GM20000 (cell line): ENCODE measurements at regions not wholly inside any gene's neighbourhood (a gene's known extent, or its start where the extent isn't known, plus 50 kb on each side); places are given as distances from the start of the nearest gene placed in this dataset.
A peak's percentile ranks its signal among the peaks of the same experiment; 100 is the strongest.

ENCODE experiments used
- DNase-seq: peaks from one replicate; pipeline ENCODE4 v3.0.0; 2012; ENCODE audit warnings: low spot score
- TF ChIP-seq, protein P1 (sequence below): IDR thresholded peaks from 2 replicates; pipeline ENCODE4 v1.5.1; 2012; ENCODE audit warnings: mild to moderate bottlenecking, control low read depth; ENCODE audit errors: extremely low read depth, missing control alignments

GRCh38 chr1:63107066-63107465 is 215.3 kb upstream of the FOXD3 start:
- TF ChIP-seq, protein P1, sequence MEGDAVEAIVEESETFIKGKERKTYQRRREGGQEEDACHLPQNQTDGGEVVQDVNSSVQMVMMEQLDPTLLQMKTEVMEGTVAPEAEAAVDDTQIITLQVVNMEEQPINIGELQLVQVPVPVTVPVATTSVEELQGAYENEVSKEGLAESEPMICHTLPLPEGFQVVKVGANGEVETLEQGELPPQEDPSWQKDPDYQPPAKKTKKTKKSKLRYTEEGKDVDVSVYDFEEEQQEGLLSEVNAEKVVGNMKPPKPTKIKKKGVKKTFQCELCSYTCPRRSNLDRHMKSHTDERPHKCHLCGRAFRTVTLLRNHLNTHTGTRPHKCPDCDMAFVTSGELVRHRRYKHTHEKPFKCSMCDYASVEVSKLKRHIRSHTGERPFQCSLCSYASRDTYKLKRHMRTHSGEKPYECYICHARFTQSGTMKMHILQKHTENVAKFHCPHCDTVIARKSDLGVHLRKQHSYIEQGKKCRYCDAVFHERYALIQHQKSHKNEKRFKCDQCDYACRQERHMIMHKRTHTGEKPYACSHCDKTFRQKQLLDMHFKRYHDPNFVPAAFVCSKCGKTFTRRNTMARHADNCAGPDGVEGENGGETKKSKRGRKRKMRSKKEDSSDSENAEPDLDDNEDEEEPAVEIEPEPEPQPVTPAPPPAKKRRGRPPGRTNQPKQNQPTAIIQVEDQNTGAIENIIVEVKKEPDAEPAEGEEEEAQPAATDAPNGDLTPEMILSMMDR = no peak
- no peak for DNase-seq

- TF ChIP-seq, protein P1 = no peak
- DNase-seq = no peak
These were observed 214.2 kb upstream of the FOXD3 start for GRCh38 chr1:63108206-63108605.

DNA sequence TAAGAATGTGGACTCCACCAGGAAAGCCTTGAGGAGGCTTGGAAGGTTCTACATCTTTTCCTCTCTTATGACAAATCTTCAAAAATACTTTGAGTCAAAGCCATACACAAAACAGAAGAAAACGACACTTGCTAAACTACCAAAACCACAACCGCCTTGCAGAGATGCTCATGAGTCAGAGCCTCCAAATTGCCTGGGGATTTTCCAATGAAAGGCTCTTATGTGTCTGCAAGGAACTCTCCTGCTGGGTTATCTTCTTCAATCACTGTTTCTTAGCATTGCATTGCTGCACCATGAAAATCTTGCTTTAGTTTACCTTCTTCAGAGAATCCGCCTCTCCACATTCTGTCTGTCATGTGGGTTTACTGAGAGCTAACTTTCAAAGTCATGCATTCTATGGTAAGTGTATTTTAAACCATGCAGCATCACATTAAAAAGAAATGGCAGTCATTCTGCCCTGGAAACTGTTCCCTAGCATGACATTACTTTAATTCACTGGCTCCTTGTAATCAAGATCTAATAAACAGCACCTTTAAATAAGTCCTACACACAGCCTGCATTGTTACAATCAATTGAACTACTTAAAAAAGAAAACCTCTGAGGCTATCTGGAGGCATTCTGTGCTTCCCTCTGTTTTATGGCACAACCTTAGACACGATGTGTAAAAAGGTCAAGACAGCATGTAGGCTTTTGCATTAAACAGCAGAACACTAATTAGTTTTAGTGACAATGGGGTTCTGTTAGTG is 210.0 kb upstream of the FOXD3 start:
- DNase-seq = peak; percentile 14
- TF ChIP-seq, protein P1 = no peak

DNA sequence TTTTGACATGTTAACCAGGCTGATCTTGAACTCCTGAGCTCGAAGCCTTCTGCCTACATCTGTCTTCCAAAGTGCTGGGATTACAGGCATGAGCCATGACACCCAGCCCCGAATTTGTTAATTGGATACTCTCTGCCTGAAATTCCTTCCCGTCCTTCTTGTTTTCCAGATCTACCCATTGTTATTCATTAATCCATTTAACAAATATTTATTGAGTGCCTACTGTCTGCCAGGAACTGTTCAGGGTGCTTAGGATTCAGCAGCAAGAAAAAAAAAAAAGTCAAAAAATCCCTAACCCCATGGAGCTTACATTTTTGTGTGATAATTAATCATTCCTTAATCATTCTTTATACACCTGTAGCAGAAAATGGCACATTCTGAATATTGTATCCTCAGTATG is 206.8 kb upstream of the FOXD3 start:
- DNase-seq = no peak
- TF ChIP-seq, protein P1 = no peak

DNA sequence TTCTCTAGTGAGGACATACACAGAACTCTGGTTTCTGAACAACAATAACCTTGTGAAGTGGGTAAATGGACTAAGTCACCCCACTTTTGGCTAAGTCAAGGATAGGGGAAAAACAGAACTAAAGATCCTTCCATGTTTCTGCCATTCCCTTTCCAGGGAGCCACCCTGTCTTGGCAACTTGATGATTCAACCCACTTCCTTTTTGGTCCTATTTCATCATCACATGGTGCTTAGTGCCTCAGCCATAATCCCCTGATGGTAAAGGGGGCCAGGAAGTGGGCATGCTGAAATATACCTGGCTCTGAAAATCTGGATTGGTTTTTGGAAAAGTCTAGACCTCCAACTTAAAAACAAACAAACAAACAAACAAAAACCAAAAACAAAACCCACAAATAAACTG is 206.4 kb upstream of the FOXD3 start:
- TF ChIP-seq, protein P1 = no peak

DNA sequence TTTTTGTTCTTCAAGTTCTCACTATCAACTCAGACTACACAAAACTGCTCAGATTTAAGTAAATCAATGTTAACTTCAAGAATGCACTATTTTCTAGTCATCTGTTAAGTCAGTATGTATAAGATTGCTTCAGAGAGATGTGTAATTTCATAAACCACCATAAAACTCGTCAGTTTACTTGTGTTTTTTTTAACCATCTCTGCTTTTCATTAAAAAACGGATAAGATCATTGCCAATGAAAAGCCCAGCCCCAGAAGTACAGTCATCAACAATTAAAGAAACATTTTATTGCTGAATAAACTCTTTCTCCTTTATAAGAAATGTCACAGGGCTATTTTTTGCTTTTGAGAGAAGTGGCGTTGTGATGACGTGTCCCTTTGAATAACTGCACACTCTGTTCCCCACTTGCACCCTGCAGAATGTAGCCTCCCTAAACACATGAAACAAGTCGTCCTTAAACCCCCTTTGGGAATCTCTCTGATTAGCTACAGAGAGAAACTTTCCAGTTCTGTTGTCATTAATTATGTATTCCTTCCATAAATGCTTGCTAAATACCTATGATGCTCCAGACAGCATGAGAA is 202.7 kb upstream of the FOXD3 start:
- DNase-seq = no peak
- TF ChIP-seq, protein P1 = no peak

More for the DNA sequence above, 206.4 kb upstream of the FOXD3 start:
- no peak for DNase-seq

- DNase-seq = peak; percentile 16
- TF ChIP-seq, protein P1 = no peak
These were observed 200.3 kb upstream of the FOXD3 start for GRCh38 chr1:63122079-63122478.
